A549 (cell line): ENCODE measurements at regions not wholly inside any gene's neighbourhood (a gene's known extent, or its start where the extent isn't known, plus 50 kb on each side); places are given as distances from the start of the nearest gene placed in this dataset.

Experiments
- ATAC-seq, 2 experiments: fragments of 200-7000 bp in 1 of 2; fragments of >200 bp in 1 of 2; cut with Nextera tagmentation in 1 of 2; cut with Tn5 transposase in 1 of 2; 3 replicates each; pipeline versions ENCODE4 v1.8.0 to v1.9.1; 2018 to 2020; ENCODE audit warnings: mild to moderate bottlenecking in 1 of 2, moderate library complexity in 1 of 2
- CTCF ChIA-PET: fragments of 300-600 bp; sonication (Branson Sonifier 250); formaldehyde crosslinking; extraction: SDS; loops from one replicate; lab custom pipeline; 2021; ENCODE audit warnings: antibody characterized with exemption, inconsistent platforms; lab: Yijun Ruan, JAX
- POLR2A ChIA-PET: fragments of 350-600 bp; formaldehyde crosslinking; extraction: SDS; loops from one replicate; lab custom pipeline; 2021; ENCODE audit warnings: antibody characterized with exemption, inconsistent platforms; lab: Yijun Ruan, JAX
- DNase-seq, 2 experiments: peaks; one replicate each; pipeline versions ENCODE4 v3.0.0 to v3.0.0-alpha.2; 2011 to 2016; ENCODE audit warnings: low read depth in 1 of 2, low spot score in 1 of 2
- FAIRE-seq: peaks from 2 replicates; lab custom pipeline; 2011; peaks lifted over from hg19 to GRCh38; lab: Jason Lieb, UNC
- H3K27ac ChIP-seq, 2 experiments: fragments of >200 bp; sonication (Bioruptor Twin); formaldehyde crosslinking; 3 replicates each; pipeline ENCODE4 v1.5.1; 2016 to 2017
- H3K4me1 ChIP-seq: fragments of >200 bp; sonication (Bioruptor Twin); formaldehyde crosslinking; 3 replicates; pipeline ENCODE4 v1.6.1; 2016
- H3K4me2 ChIP-seq: fragments of >200 bp; sonication (Bioruptor Twin); formaldehyde crosslinking; 3 replicates; pipeline ENCODE4 v1.6.1; 2016
- H3K4me3 ChIP-seq: fragments of >200 bp; sonication (Bioruptor Twin); formaldehyde crosslinking; 3 replicates; pipeline ENCODE4 v1.5.1; 2016
- H3K9me3 ChIP-seq: fragments of >200 bp; sonication (Bioruptor Twin); formaldehyde crosslinking; 3 replicates; pipeline ENCODE4 v1.6.1; 2016
- ATOH8 ChIP-seq: fragments of 250-450 bp; sonication (Bioruptor Pico); IDR thresholded peaks from 2 replicates; pipeline ENCODE4 v1.5.0; 2020; ENCODE audit warnings: low read depth, mild to moderate bottlenecking, moderate library complexity
- CBX2 ChIP-seq: fragments of 200-600 bp; sonication (generic); IDR thresholded peaks from 2 replicates; pipeline ENCODE4 v1.6.1; 2016; ENCODE audit warnings: low read depth, mild to moderate bottlenecking, borderline replicate concordance
- CEBPB ChIP-seq, 2 experiments: fragments of >200 bp in 1 of 2; sonication (Bioruptor Twin) in 1 of 2; formaldehyde crosslinking in 1 of 2; IDR thresholded peaks; 2 replicates each; pipeline ENCODE4 v1.6.1; 2012 to 2016
- CHD2 ChIP-seq: fragments of 150-350 bp; IDR thresholded peaks from 2 replicates; pipeline ENCODE4 v1.6.1; 2014; ENCODE audit warnings: low read length; ENCODE audit not compliant: partially characterized antibody
- CTCF ChIP-seq: fragments of >200 bp; sonication (Bioruptor Twin); formaldehyde crosslinking; IDR thresholded peaks from 3 replicates; pipeline ENCODE4 v1.5.1; 2016
- E2F6 ChIP-seq: IDR thresholded peaks from 2 replicates; pipeline ENCODE4 v1.6.1; 2012; ENCODE audit warnings: low read depth, borderline replicate concordance
- EP300 ChIP-seq, 2 experiments: fragments of >200 bp; sonication (Bioruptor Twin); formaldehyde crosslinking; IDR thresholded peaks; 2 replicates in 1 of 2; 3 replicates in 1 of 2; pipeline ENCODE4 v1.6.1; 2016 to 2017
- FOSB ChIP-seq: fragments of 250-450 bp; sonication (Bioruptor Pico); IDR thresholded peaks from 2 replicates; pipeline ENCODE4 v1.5.0; 2020; ENCODE audit warnings: mild to moderate bottlenecking, moderate library complexity
- HEYL ChIP-seq: fragments of 250-450 bp; sonication (Bioruptor Pico); IDR thresholded peaks from 2 replicates; pipeline ENCODE4 v1.8.0; 2021; ENCODE audit warnings: mild to moderate bottlenecking, moderate library complexity
- HMGXB4 ChIP-seq: fragments of 250-450 bp; sonication (Bioruptor Pico); IDR thresholded peaks from 2 replicates; pipeline ENCODE4 v1.5.0; 2021; ENCODE audit warnings: mild to moderate bottlenecking, moderate library complexity, borderline replicate concordance
- HOXB5 ChIP-seq: fragments of 250-450 bp; sonication (Bioruptor Pico); IDR thresholded peaks from 2 replicates; pipeline ENCODE4 v1.5.0; 2020; ENCODE audit warnings: mild to moderate bottlenecking, moderate library complexity
- KDM1A ChIP-seq: fragments of 200-600 bp; sonication (generic); IDR thresholded peaks from 2 replicates; pipeline ENCODE4 v1.6.1; 2016; ENCODE audit warnings: low read depth, mild to moderate bottlenecking
- KDM5A ChIP-seq: fragments of 200-600 bp; sonication (generic); IDR thresholded peaks from 2 replicates; pipeline ENCODE4 v1.6.1; 2016; ENCODE audit warnings: antibody characterized with exemption, mild to moderate bottlenecking
- NPAS2 ChIP-seq: fragments of 250-450 bp; sonication (Bioruptor Pico); IDR thresholded peaks from 2 replicates; pipeline ENCODE4 v1.8.0; 2022; ENCODE audit warnings: mild to moderate bottlenecking, moderate library complexity, borderline replicate concordance
- REST ChIP-seq: fragments of 200-600 bp; sonication (generic); IDR thresholded peaks from 2 replicates; pipeline ENCODE4 v1.6.1; 2016; ENCODE audit warnings: antibody characterized with exemption, mild to moderate bottlenecking, moderate library complexity
- SREBF2 ChIP-seq: fragments of 450-650 bp; IDR thresholded peaks from 2 replicates; pipeline ENCODE4 v1.6.1; 2014; ENCODE audit warnings: mild to moderate bottlenecking, moderate library complexity
- USF2 ChIP-seq: fragments of 450-650 bp; IDR thresholded peaks from 2 replicates; pipeline ENCODE4 v1.6.1; 2014; ENCODE audit warnings: antibody characterized with exemption
- ZFP36 ChIP-seq: fragments of 450-650 bp; IDR thresholded peaks from 2 replicates; pipeline ENCODE4 v1.6.1; 2014; ENCODE audit warnings: borderline replicate concordance; ENCODE audit not compliant: partially characterized antibody
- WGBS: methylation state at CpG from one replicate; pipeline ENCODE4 v1.1.6; 2017; ENCODE audit errors: missing lambda C conversion rate; 5-methylcytosine and 5-hydroxymethylcytosine counted together

- H3K4me1 ChIP-seq = peaks cover 37% of the 10 kb centered on the region
- H3K9me3 ChIP-seq = peaks cover 6% of the 10 kb centered on the region; the same call in 1 of the 3 replicates
- peak overlapping the region; percentile 69 to 82 for H3K27ac ChIP-seq
- no peak overlapping the region for H3K4me3 ChIP-seq
- TF ChIP-seq HOXB5 (CRISPR knock-in tag) = no peak
- TF ChIP-seq CEBPB (IDR thresholded peaks at IDR 0.05) = no peak
- no peak for TF ChIP-seq E2F6
- no peak for TF ChIP-seq ATOH8 (CRISPR knock-in tag)
- no peak for TF ChIP-seq REST
- no peak for TF ChIP-seq KDM1A
- no peak for TF ChIP-seq CBX2
- no peak for TF ChIP-seq HMGXB4 (CRISPR knock-in tag)
- TF ChIP-seq USF2 = no peak
- no peak for TF ChIP-seq EP300 (IDR thresholded peaks at IDR 0.05)
- TF ChIP-seq HEYL (CRISPR knock-in tag) = no peak
- TF ChIP-seq NPAS2 (CRISPR knock-in tag) = no peak
- no peak for TF ChIP-seq SREBF2
- TF ChIP-seq CTCF = no peak
- no peak for TF ChIP-seq FOSB (CRISPR knock-in tag)
- TF ChIP-seq ZFP36 = no peak
- TF ChIP-seq KDM5A = no peak
- no peak for TF ChIP-seq CHD2
- 73% methylated on average over 3 of the region's 3 CpGs for WGBS
- ChIA-PET POLR2A (interaction anchor here (1.0 kb wide), 1 partner anchor 15 kb away, joined by 3 read pairs; no protein-coding TSS in a partner anchor), CTCF (interaction anchor here (0.6 kb wide), 1 partner anchor 228 kb away, joined by 3 read pairs; no protein-coding TSS in a partner anchor)
- peak overlapping the region; percentile 68 for H3K4me2 ChIP-seq
- DNase-seq (no peak), FAIRE-seq (no peak), ATAC-seq (no peak)
These were observed 391.9 kb upstream of the TBL1XR1 start for GRCh38 chr3:177589041-177589650.
